Activated CD8-positive, alpha-beta T cell treated with anti-CD3 and anti-CD28 coated beads for 36 hours (primary cell): ENCODE measurements at regions not wholly inside any gene's neighbourhood (a gene's known extent, or its start where the extent isn't known, plus 50 kb on each side); places are given as distances from the start of the nearest gene placed in this dataset.

ENCODE experiments used
- ATAC-seq: fragments of 200-7000 bp; cut with Tn5 transposase; one replicate; pipeline ENCODE4 v1.10.0; 2021; ENCODE audit warnings: mild to moderate bottlenecking, moderate library complexity
- CTCF ChIA-PET: fragments of 350-600 bp; sonication (Branson Sonifier 250); formaldehyde crosslinking; loops from one replicate; lab custom pipeline; 2021; ENCODE audit warnings: antibody characterized with exemption; lab: Charles Lee
- POLR2A ChIA-PET: fragments of 350-600 bp; sonication (Branson Sonifier 250); formaldehyde crosslinking; loops from one replicate; lab custom pipeline; 2021; ENCODE audit warnings: antibody characterized with exemption; lab: Charles Lee
- DNase-seq: peaks from one replicate; pipeline ENCODE4 v3.0.0-alpha.2; 2020
- H3K27ac Mint-ChIP-seq: one replicate; pipeline ENCODE4 v1.8.0; 2021; ENCODE audit warnings: mild to moderate bottlenecking, mixed read lengths
- H3K27me3 Mint-ChIP-seq: one replicate; pipeline ENCODE4 v1.8.0; 2021; ENCODE audit warnings: mixed read lengths
- H3K36me3 Mint-ChIP-seq: one replicate; pipeline ENCODE4 v1.8.0; 2021; ENCODE audit warnings: low read depth, mixed read lengths
- H3K4me1 Mint-ChIP-seq: one replicate; pipeline ENCODE4 v1.8.0; 2021; ENCODE audit warnings: low read depth, mixed read lengths
- H3K4me3 Mint-ChIP-seq: one replicate; pipeline ENCODE4 v1.8.0; 2021; ENCODE audit warnings: mild to moderate bottlenecking, moderate library complexity, mixed read lengths
- H3K9me3 Mint-ChIP-seq: one replicate; pipeline ENCODE4 v1.8.0; 2021; ENCODE audit warnings: mixed read lengths
- intact Hi-C: fragments of 100-400 bp; cut with micrococcal nuclease; formaldehyde crosslinking; loops from one replicate; pipeline ENCODE4 v1.10.0; 2022
- TF ChIP-seq, protein P1 (sequence below): fragments of 200-600 bp; IDR thresholded peaks from one replicate; pipeline ENCODE4 v1.8.0; 2022; ENCODE audit warnings: antibody characterized with exemption, mild to moderate bottlenecking

GRCh38 chr5:105878402-105878801 is 1792.3 kb downstream of the EFNA5 start:
- intact Hi-C loops = no loop called here
- ATAC-seq (no peak), DNase-seq (no peak)
- TF ChIP-seq, protein P1, sequence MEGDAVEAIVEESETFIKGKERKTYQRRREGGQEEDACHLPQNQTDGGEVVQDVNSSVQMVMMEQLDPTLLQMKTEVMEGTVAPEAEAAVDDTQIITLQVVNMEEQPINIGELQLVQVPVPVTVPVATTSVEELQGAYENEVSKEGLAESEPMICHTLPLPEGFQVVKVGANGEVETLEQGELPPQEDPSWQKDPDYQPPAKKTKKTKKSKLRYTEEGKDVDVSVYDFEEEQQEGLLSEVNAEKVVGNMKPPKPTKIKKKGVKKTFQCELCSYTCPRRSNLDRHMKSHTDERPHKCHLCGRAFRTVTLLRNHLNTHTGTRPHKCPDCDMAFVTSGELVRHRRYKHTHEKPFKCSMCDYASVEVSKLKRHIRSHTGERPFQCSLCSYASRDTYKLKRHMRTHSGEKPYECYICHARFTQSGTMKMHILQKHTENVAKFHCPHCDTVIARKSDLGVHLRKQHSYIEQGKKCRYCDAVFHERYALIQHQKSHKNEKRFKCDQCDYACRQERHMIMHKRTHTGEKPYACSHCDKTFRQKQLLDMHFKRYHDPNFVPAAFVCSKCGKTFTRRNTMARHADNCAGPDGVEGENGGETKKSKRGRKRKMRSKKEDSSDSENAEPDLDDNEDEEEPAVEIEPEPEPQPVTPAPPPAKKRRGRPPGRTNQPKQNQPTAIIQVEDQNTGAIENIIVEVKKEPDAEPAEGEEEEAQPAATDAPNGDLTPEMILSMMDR = no peak
- ChIA-PET CTCF (no interaction called here), POLR2A (no interaction called here)
- no peaks in the 10 kb centered on the region for H3K36me3 Mint-ChIP-seq
- H3K27me3 Mint-ChIP-seq = no peaks in the 10 kb centered on the region
- no peak overlapping the region for H3K4me3 Mint-ChIP-seq
- H3K4me1 Mint-ChIP-seq = no peaks in the 10 kb centered on the region
- H3K9me3 Mint-ChIP-seq = peaks cover 2% of the 10 kb centered on the region
- H3K27ac Mint-ChIP-seq = no peak overlapping the region

DNA sequence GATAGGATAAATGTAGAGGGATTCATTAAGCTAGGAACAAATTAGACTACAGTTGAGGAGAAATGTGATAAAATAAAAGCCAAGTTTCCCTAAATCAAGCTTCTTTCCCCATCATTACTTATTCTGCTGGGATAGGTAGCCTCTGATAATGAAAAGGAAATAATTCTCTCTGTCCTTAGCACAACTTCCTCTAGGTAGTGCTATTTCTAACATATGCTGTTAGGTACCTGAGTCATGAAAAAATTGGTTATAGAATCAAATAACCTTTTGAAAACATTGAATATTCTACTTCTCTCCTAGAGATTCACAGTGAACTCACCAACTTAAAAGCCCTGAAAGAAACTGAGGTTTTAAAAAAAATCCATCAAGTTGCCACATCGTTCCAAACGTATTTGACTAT is 1793.1 kb downstream of the EFNA5 start:
- Mint-ChIP-seq H3K4me3 (no peak overlapping the region), H3K4me1 (no peaks in the 10 kb centered on the region), H3K27me3 (no peaks in the 10 kb centered on the region), H3K9me3 (peaks cover 2% of the 10 kb centered on the region), H3K36me3 (no peaks in the 10 kb centered on the region), H3K27ac (no peak overlapping the region)
- intact Hi-C loops = no loop called here
- TF ChIP-seq, protein P1 = no peak
- CTCF ChIA-PET = no interaction called here
- POLR2A ChIA-PET = no interaction called here
- no peak for ATAC-seq
- no peak for DNase-seq

- Mint-ChIP-seq H3K4me3 (no peak overlapping the region), H3K36me3 (no peaks in the 10 kb centered on the region), H3K27me3 (no peaks in the 10 kb centered on the region), H3K4me1 (no peaks in the 10 kb centered on the region), H3K27ac (no peak overlapping the region), H3K9me3 (no peaks in the 10 kb centered on the region)
- intact Hi-C loops = no loop called here
- ATAC-seq = no peak
- ChIA-PET CTCF (no interaction called here), POLR2A (no interaction called here)
- no peak for DNase-seq
- TF ChIP-seq, protein P1 = no peak
These were observed 1796.4 kb downstream of the EFNA5 start for GRCh38 chr5:105874316-105874715.

- intact Hi-C loops = no loop called here
- ATAC-seq (no peak), DNase-seq (no peak)
- H3K4me3 Mint-ChIP-seq = no peak overlapping the region
- ChIA-PET CTCF (no interaction called here), POLR2A (no interaction called here)
- no peak overlapping the region for H3K27ac Mint-ChIP-seq
- no peaks in the 10 kb centered on the region for H3K9me3 Mint-ChIP-seq
- no peaks in the 10 kb centered on the region for H3K27me3 Mint-ChIP-seq
- H3K4me1 Mint-ChIP-seq = no peaks in the 10 kb centered on the region
- no peaks in the 10 kb centered on the region for H3K36me3 Mint-ChIP-seq
- TF ChIP-seq, protein P1 = no peak
These were observed 1798.0 kb downstream of the EFNA5 start for GRCh38 chr5:105872569-105873270.

- Mint-ChIP-seq H3K4me3 (no peak overlapping the region), H3K27me3 (no peaks in the 10 kb centered on the region), H3K9me3 (peaks cover 11% of the 10 kb centered on the region), H3K27ac (no peak overlapping the region), H3K4me1 (no peaks in the 10 kb centered on the region), H3K36me3 (no peaks in the 10 kb centered on the region)
- POLR2A ChIA-PET = interaction anchor here (0.8 kb wide), 1 partner anchor 23 kb away, joined by 3 read pairs; no protein-coding TSS in a partner anchor
- CTCF ChIA-PET = no interaction called here
- ATAC-seq (no peak), DNase-seq (no peak)
- TF ChIP-seq, protein P1 = no peak
- intact Hi-C loops = no loop called here
These were observed 1802.5 kb downstream of the EFNA5 start for GRCh38 chr5:105868038-105868780.
